ENCODE measurements at regions not wholly inside any gene's neighbourhood (a gene's known extent, or its start where the extent isn't known, plus 50 kb on each side); places are given as distances from the start of the nearest gene placed in this dataset.

GRCh38 chr13:73984949-73985691 is 149.1 kb downstream of the KLF12 start:
- in situ Hi-C loops (cut with HindIII; ENCODE audit: low sequenced_read_pairs), result no loop called here
- DNase-seq (ENCODE audit: low read depth, low spot score), result no peak
- no peak overlapping the region for H3K4me3 ChIP-seq (ENCODE audit: low read depth, low read length)
- TF ChIP-seq CTCF (IDR thresholded peaks at IDR 0.05; ENCODE audit: low read depth, low read length), result no peak

- no peak for TF ChIP-seq CTCF (IDR thresholded peaks at IDR 0.05; ENCODE audit: low read depth, low read length)
- DNase-seq (ENCODE audit: low read depth, low spot score), result no peak
- in situ Hi-C loops (cut with HindIII; ENCODE audit: low sequenced_read_pairs), result no loop called here
- H3K4me3 ChIP-seq (ENCODE audit: low read depth, low read length), result no peak overlapping the region
Measured at GRCh38 chr13:73984201-73984600, 150.0 kb downstream of the KLF12 start.

- no peak for TF ChIP-seq CTCF (IDR thresholded peaks at IDR 0.05; ENCODE audit: low read depth, low read length)
- no peak overlapping the region for H3K4me3 ChIP-seq (ENCODE audit: low read depth, low read length)
- DNase-seq (ENCODE audit: low read depth, low spot score), result no peak
- in situ Hi-C loops (cut with HindIII; ENCODE audit: low sequenced_read_pairs), result no loop called here
Measured at GRCh38 chr13:73983109-73983508, 151.1 kb downstream of the KLF12 start.

- TF ChIP-seq CTCF (IDR thresholded peaks at IDR 0.05; ENCODE audit: low read depth, low read length), result no peak
- in situ Hi-C loops (cut with HindIII; ENCODE audit: low sequenced_read_pairs), result no loop called here
- peak; percentile 16 for DNase-seq (ENCODE audit: low read depth, low spot score)
- H3K4me3 ChIP-seq (ENCODE audit: low read depth, low read length), result no peak overlapping the region
Measured at GRCh38 chr13:73981595-73981994, 152.6 kb downstream of the KLF12 start.

- no peak overlapping the region for H3K4me3 ChIP-seq (ENCODE audit: low read depth, low read length)
- in situ Hi-C loops (cut with HindIII; ENCODE audit: low sequenced_read_pairs), result no loop called here
- DNase-seq (ENCODE audit: low read depth, low spot score), result no peak
- no peak for TF ChIP-seq CTCF (IDR thresholded peaks at IDR 0.05; ENCODE audit: low read depth, low read length)
Measured at GRCh38 chr13:73975767-73976166, 158.4 kb downstream of the KLF12 start.

GRCh38 chr13:73974051-73974450 is 160.2 kb downstream of the KLF12 start:
- H3K4me3 ChIP-seq (ENCODE audit: low read depth, low read length), result no peak overlapping the region
- in situ Hi-C loops (cut with HindIII; ENCODE audit: low sequenced_read_pairs), result no loop called here
- TF ChIP-seq CTCF (IDR thresholded peaks at IDR 0.05; ENCODE audit: low read depth, low read length), result no peak
- DNase-seq (ENCODE audit: low read depth, low spot score), result no peak
